Suppressor macrophage treated with lipopolysaccharide for 1 hour (primary cell): ENCODE measurements at regions not wholly inside any gene's neighbourhood (a gene's known extent, or its start where the extent isn't known, plus 50 kb on each side); places are given as distances from the start of the nearest gene placed in this dataset.

Experiments used
- DNase-seq, 3 donors: peaks; one replicate each; pipeline ENCODE4 v3.0.0-alpha.2; 2020 to 2022

- DNase-seq: no peak
These were observed 262.9 kb downstream of the PLA2G4A start for GRCh38 chr1:187091666-187092065.

GRCh38 chr1:187092104-187092503 is 263.4 kb downstream of the PLA2G4A start:
- DNase-seq: no peak

GRCh38 chr1:187096689-187097088 is 267.9 kb downstream of the PLA2G4A start:
- no peak for DNase-seq

- DNase-seq: no peak
These were observed 281.6 kb downstream of the PLA2G4A start for GRCh38 chr1:187110351-187110750.

DNA sequence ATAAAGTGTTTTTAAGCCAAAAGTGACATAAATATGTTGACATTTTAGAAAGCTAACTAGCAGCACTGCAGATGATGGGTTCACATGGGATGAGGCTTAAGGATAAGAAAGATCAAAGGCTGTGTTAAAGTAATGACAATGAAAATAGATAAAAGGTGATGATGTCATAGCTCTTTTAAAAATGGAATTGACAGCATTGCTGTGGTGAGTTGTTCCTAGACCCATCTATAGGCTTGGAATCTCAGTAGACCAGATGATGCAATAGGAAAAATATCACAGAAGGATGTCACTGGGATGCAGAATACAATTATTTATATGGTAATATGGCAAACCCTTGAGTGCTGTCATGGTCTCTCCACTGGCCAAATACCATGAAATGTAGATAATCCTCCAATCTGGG is 286.0 kb downstream of the PLA2G4A start:
- no peak for DNase-seq

DNA sequence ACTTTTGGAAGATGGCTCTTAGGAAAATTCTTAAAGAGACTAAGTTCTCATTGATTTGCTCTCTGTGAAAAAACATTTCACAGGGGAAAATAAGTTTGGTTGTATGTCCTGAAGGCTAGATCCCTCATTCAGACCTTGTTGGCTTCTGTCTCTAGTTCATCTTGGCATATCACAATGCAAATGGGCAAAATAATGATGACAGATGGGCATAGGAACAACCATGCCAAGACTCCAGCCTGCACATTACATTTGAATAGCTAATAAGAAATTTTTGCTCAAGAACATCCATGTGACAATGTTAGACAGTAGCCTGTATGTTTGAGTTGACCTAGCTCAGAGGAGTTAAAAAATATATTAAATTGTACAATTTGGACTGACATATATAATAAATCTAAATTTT is 292.9 kb downstream of the PLA2G4A start:
- DNase-seq: no peak

DNA sequence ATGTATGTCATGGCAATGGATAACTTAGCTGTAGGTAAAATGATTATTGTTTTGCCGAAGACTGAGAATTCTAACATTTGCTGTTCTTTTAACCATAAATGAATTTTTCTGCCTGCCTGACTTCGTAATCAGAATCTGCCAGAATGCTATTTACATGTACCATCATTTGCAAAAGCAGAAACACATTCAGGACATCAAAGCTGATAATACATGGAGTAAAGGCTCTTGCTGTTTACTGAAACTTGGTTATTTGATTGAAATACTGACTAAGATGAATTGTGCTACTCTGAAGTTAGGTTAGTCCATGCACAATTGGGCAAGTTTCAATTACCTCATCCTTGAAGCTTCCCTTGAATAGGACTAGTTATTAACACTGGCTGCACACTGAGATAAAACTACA is 293.8 kb downstream of the PLA2G4A start:
- DNase-seq: no peak

DNA sequence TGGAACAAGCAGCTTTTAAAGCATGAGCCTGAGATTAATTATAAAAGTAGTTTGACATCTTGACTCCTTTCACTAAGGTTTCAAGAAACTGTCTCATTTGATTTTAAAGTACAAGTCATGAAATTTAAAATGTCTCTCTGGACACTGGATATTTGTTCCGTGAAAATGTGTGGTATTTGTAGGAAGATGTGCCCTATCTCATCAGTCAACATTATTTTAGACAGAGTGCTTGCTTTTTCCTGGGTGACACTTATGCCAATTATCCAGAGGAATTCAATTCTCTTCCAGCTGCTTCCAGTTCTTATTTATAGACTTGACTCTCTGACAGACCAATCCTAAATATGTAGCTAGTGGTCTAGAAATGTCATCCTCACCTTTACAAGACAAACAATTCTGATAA is 300.4 kb downstream of the PLA2G4A start:
- DNase-seq: no peak

- no peak for DNase-seq
These were observed 315.0 kb downstream of the PLA2G4A start for GRCh38 chr1:187143783-187144182.

GRCh38 chr1:187146388-187146787 is 317.6 kb downstream of the PLA2G4A start:
- DNase-seq: no peak

DNA sequence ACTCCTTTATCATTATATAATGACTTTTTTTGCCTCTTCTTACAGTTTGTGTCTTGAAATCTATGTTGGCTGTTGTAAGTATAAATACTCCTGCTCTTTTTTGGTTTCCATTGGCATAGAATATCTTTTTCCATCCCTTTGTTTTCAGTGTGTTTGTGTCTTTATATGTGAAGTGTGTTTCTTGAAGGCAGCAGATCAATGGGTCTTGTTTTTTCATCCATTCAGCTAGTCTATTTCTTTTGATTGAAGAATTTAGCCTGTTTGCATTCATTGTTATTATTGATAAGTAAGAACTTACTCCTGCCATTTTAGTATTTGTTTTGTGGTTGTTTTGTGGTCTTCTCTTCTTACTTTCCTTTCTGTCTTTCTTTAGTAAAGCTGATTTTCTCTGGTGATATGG is 322.8 kb downstream of the PLA2G4A start:
- no peak for DNase-seq

- DNase-seq: no peak
These were observed 324.3 kb downstream of the PLA2G4A start for GRCh38 chr1:187153047-187153446.

DNA sequence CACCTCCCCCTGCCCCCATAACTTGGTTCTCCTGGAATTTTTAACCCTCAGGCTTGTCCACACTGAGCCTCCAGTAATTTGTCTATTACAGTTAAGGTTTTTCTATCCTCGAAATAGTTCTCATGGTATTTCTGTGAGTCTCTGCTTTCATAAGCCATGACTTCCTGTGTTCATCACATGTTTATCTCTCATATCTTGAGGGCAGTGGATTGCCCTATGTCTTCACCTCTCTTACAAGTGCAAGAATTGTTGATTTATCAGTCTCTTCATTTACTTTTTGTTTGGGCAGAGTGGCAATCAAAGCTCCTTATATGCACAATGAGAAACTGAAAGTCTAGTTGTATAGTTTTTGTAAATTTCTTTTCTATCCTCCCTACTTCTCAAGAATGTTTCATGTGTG is 328.4 kb downstream of the PLA2G4A start:
- DNase-seq: no peak

GRCh38 chr1:187157552-187157951 is 328.8 kb downstream of the PLA2G4A start:
- no peak for DNase-seq

- DNase-seq: no peak
These were observed 338.8 kb downstream of the PLA2G4A start for GRCh38 chr1:187167555-187167954.

- DNase-seq: no peak
These were observed 339.5 kb downstream of the PLA2G4A start for GRCh38 chr1:187168297-187168696.

GRCh38 chr1:187185389-187185788 is 356.6 kb downstream of the PLA2G4A start:
- DNase-seq: no peak

- no peak for DNase-seq
These were observed 368.9 kb downstream of the PLA2G4A start for GRCh38 chr1:187197685-187198084.

DNA sequence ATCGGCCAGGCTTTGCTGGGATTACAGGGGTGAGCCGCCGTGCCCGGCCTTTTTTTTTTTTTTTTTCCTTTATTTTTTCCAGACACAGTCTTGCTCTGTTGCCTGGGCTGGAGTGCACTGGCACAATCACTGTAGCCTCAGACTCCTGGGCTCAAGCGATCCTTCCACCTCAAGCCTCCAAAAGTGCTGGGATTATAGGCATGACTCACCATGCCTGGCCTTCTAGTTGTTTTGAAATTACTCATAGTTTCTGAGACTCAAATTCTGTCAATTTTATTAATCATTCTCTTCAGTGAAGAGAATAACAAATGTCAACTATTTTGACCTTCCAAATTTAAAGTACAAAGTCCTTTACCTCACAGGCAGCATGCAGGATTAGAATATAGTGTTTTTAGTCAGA is 374.5 kb downstream of the PLA2G4A start:
- no peak for DNase-seq

- DNase-seq: no peak
These were observed 383.6 kb downstream of the PLA2G4A start for GRCh38 chr1:187212377-187212776.

- no peak for DNase-seq
These were observed 397.6 kb downstream of the PLA2G4A start for GRCh38 chr1:187226396-187226795.

DNA sequence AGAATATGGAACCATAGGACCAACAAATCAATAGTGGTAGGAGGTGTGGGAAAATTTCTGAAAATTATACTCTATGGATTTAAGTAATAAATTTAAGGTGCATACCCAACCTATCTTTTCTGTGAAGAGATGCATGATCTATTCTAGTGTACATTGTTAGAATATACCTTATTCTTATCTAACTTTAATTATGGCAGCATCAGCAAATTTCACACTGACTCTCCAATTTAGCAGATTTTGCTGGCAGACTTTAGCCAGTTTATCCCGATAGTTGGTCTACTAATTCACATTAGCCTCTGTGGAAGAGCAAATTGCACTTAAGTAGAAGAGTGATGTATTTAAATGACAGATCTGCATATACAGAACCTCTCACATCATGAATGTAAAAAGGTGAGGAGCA is 400.0 kb downstream of the PLA2G4A start:
- no peak for DNase-seq

- DNase-seq: no peak
These were observed 400.7 kb downstream of the PLA2G4A start for GRCh38 chr1:187229496-187229895.

GRCh38 chr1:187234706-187235105 is 406.0 kb downstream of the PLA2G4A start:
- DNase-seq: no peak

DNA sequence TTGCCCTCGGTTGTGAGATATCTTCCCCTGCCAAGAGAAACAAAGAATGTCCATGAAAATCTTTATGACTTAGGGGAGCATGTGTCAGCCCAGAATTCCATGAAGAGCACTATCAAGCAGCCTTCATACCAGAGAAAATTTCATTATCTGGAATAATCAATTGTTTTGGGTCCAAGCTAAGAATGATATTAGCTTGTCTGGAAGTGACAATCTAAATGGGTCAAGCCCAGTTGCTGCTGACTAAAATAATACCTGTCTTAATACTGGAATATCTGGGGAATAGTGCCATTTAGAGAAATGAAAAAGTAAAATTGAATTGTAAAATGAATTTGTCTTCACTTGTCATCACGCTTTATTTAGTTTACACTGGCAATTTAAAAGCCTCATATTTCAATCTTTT is 407.4 kb downstream of the PLA2G4A start:
- no peak for DNase-seq

DNA sequence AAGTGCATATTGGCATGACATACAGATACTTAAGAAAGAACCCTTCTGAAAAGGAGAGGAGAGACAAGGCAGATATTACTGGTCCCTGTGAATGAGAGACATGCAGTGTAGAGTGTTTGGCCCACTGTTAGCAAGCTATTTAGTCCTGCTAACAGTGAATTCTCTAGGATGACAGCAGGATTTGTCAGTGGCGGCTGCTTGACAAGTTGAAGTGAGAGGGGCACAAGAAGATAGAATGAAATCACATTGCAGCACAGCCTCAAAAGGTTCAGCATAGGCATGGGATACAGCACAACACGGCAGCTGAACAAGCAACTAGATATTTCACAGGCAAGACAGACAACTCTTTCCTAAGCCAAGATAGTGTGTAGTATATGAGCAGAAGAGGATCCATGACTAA is 407.9 kb downstream of the PLA2G4A start:
- no peak for DNase-seq
